HCT116 (cell line): ENCODE measurements at regions not wholly inside any gene's neighbourhood (a gene's known extent, or its start where the extent isn't known, plus 50 kb on each side); places are given as distances from the start of the nearest gene placed in this dataset.

Experiments
- ATAC-seq: fragments of 200-7000 bp; cut with Tn5 transposase; 2 replicates; pipeline ENCODE4 v1.9.1; 2020; ENCODE audit warnings: mild to moderate bottlenecking, moderate library complexity
- BruUV-seq: library from RNA; stranded (reverse); fragments of 400-500 nt; replicated peaks from 2 replicates; lab custom pipeline; 2021; lab: Mats Ljungman, UMichigan
- CTCF ChIA-PET: fragments of 300-600 bp; sonication (Branson Sonifier 250); formaldehyde crosslinking; loops from one replicate; lab custom pipeline; 2021; ENCODE audit warnings: antibody characterized with exemption; lab: Charles Lee
- POLR2A ChIA-PET: fragments of 300-600, 350-600 bp; sonication (Branson Sonifier 250); formaldehyde crosslinking; loops from one replicate; lab custom pipeline; 2021; ENCODE audit warnings: antibody characterized with exemption; lab: Charles Lee
- RAD21 ChIA-PET, 2 experiments: fragments of 300-600 bp; sonication (Branson Sonifier 250); formaldehyde crosslinking; loops; one replicate each; lab custom pipeline; 2023; ENCODE audit warnings: low total read pairs in 2 of 2; ENCODE audit not compliant: uncharacterized antibody in 2 of 2, unreplicated experiment in 2 of 2, low non-redundant PET in 1 of 2; lab: Charles Lee
- DNase-seq: peaks from one replicate; pipeline ENCODE4 v3.0.0-alpha.2; 2010; ENCODE audit warnings: low read depth, low spot score
- H2AFZ ChIP-seq: fragments of 200-600 bp; shearing (Covaris generic), sonication (generic); 2 replicates; pipeline ENCODE4 v1.6.1; 2017; ENCODE audit warnings: low read depth, mixed run types, mixed read lengths, antibody characterized with exemption, low read length; ENCODE audit not compliant: poor library complexity, severe bottlenecking
- H3K27ac ChIP-seq: 2 replicates; pipeline ENCODE4 v1.5.1; 2012; ENCODE audit warnings: low read depth, low read length
- H3K27me3 ChIP-seq: fragments of 200-600 bp; sonication (generic); 2 replicates; pipeline ENCODE4 v1.6.1; 2016; ENCODE audit warnings: mixed run types, low read length, mixed read lengths; ENCODE audit not compliant: insufficient read depth
- H3K36me3 ChIP-seq, 2 experiments: fragments of 200-500 bp in 1 of 2; fragments of 200-600 bp in 1 of 2; sonication (Bioruptor generic) in 1 of 2; sonication (generic) in 1 of 2; 2 replicates each; pipeline versions ENCODE4 v1.5.1 to v1.6.1; 2014 to 2016; ENCODE audit warnings: low read length in 2 of 2, inconsistent platforms in 1 of 2, mixed read lengths in 1 of 2, mixed run types in 1 of 2; ENCODE audit not compliant: insufficient read depth in 2 of 2, control insufficient read depth in 1 of 2
- H3K4me1 ChIP-seq, 2 experiments: fragments of 200-600 bp in 1 of 2; sonication (generic) in 1 of 2; 2 replicates each; pipeline versions ENCODE4 v1.5.1 to v1.6.1; 2012 to 2017; ENCODE audit warnings: low read length in 2 of 2, inconsistent platforms in 1 of 2, mild to moderate bottlenecking in 1 of 2, mixed read lengths in 1 of 2, mixed run types in 1 of 2, moderate library complexity in 1 of 2; ENCODE audit not compliant: insufficient read depth in 2 of 2, control insufficient read depth in 1 of 2
- H3K4me2 ChIP-seq: fragments of 200-600 bp; sonication (generic); 2 replicates; pipeline ENCODE4 v1.6.1; 2017; ENCODE audit warnings: mixed run types, low read length, mixed read lengths
- H3K4me3 ChIP-seq, 2 experiments: fragments of 200-600 bp in 1 of 2; sonication (generic) in 1 of 2; replicated peaks in 1 of 2; 2 replicates each; pipeline ENCODE4 v1.5.1; 2011 to 2016; ENCODE audit warnings: low read length in 2 of 2, control low read depth in 1 of 2, low read depth in 1 of 2, mild to moderate bottlenecking in 1 of 2, mixed read lengths in 1 of 2, mixed run types in 1 of 2
- H3K79me2 ChIP-seq: fragments of 200-600 bp; sonication (generic); 2 replicates; pipeline ENCODE4 v1.6.1; 2017; ENCODE audit warnings: mild to moderate bottlenecking, mixed run types, low read length, moderate library complexity, mixed read lengths; ENCODE audit not compliant: insufficient read depth
- H3K9ac ChIP-seq: fragments of 200-600 bp; sonication (generic); 2 replicates; pipeline ENCODE4 v1.6.1; 2016; ENCODE audit warnings: low read length, mixed read lengths
- H3K9me2 ChIP-seq: fragments of 200-600 bp; sonication (generic), shearing (Covaris generic); 2 replicates; pipeline ENCODE4 v1.6.1; 2017; ENCODE audit warnings: mixed run types, mild to moderate bottlenecking, moderate library complexity; ENCODE audit not compliant: insufficient read depth
- H3K9me3 ChIP-seq, 2 experiments: fragments of 200-500 bp in 1 of 2; fragments of 200-600 bp in 1 of 2; sonication (Bioruptor generic) in 1 of 2; sonication (generic) in 1 of 2; 2 replicates each; pipeline ENCODE4 v1.6.1; 2014 to 2017; ENCODE audit warnings: low read length in 2 of 2, mixed read lengths in 2 of 2, inconsistent platforms in 1 of 2, low read depth in 1 of 2, mild to moderate bottlenecking in 1 of 2, mixed run types in 1 of 2, moderate library complexity in 1 of 2; ENCODE audit not compliant: control insufficient read depth in 1 of 2, insufficient read depth in 1 of 2
- H4K20me1 ChIP-seq: fragments of 200-600 bp; sonication (generic), shearing (Covaris generic); 2 replicates; pipeline ENCODE4 v1.6.1; 2017; ENCODE audit warnings: mixed run types, mild to moderate bottlenecking, moderate library complexity; ENCODE audit not compliant: insufficient read depth
- CEBPB ChIP-seq: IDR thresholded peaks from 2 replicates; pipeline ENCODE4 v1.6.1; 2012; ENCODE audit warnings: low read depth
- ELF1 ChIP-seq: IDR thresholded peaks from 2 replicates; pipeline ENCODE4 v1.6.1; 2012; ENCODE audit warnings: low read depth, borderline replicate concordance
- FOSL1 ChIP-seq: IDR thresholded peaks from 2 replicates; pipeline ENCODE4 v1.6.1; 2012; ENCODE audit warnings: low read depth
- JUND ChIP-seq: IDR thresholded peaks from 2 replicates; pipeline ENCODE4 v1.6.1; 2012
- RAD21 ChIP-seq: IDR thresholded peaks from 2 replicates; pipeline ENCODE4 v1.6.1; 2012; ENCODE audit warnings: low read depth, mild to moderate bottlenecking
- REST ChIP-seq: IDR thresholded peaks from 2 replicates; pipeline ENCODE4 v1.6.1; 2012; ENCODE audit warnings: low read depth
- SIN3A ChIP-seq: IDR thresholded peaks from 2 replicates; pipeline ENCODE4 v1.6.1; 2012; ENCODE audit warnings: low read depth
- SP1 ChIP-seq: IDR thresholded peaks from 2 replicates; pipeline ENCODE4 v1.6.1; 2012; ENCODE audit warnings: low read depth
- SRF ChIP-seq: IDR thresholded peaks from 2 replicates; pipeline ENCODE4 v1.6.1; 2012; ENCODE audit warnings: low read depth
- TCF7L2 ChIP-seq: IDR thresholded peaks from 2 replicates; pipeline ENCODE4 v1.7.0; 2011; ENCODE audit warnings: borderline replicate concordance, inconsistent platforms; ENCODE audit not compliant: insufficient read depth, insufficient read length; ENCODE audit errors: extremely low read depth
- YY1 ChIP-seq: IDR thresholded peaks from 2 replicates; pipeline ENCODE4 v1.6.1; 2011; ENCODE audit warnings: low read length, low read depth, moderate library complexity, mild to moderate bottlenecking; ENCODE audit not compliant: insufficient replicate concordance; ENCODE audit errors: extremely low read depth
- ZFX ChIP-seq: fragments of 450-650 bp; IDR thresholded peaks from 2 replicates; pipeline ENCODE4 v1.6.1; 2017
- ZNF274 ChIP-seq: fragments of 200-500 bp; sonication (Bioruptor generic); IDR thresholded peaks from 2 replicates; pipeline ENCODE4 v1.6.1; 2014; ENCODE audit warnings: mild to moderate bottlenecking, low read depth, low read length, inconsistent platforms
- intact Hi-C: fragments of 100-400 bp; cut with micrococcal nuclease; formaldehyde crosslinking; loops from 2 replicates; pipeline ENCODE4 v1.10.0; 2022
- TF ChIP-seq, protein P1 (sequence below), 3 experiments: fragments of 200-600 bp in 1 of 3; sonication (generic) in 1 of 3; IDR thresholded peaks in 2 of 3; conservative IDR thresholded peaks in 1 of 3; 2 replicates each; pipeline ENCODE4 v1.5.1; 2012 to 2017; ENCODE audit warnings: low read depth in 2 of 3, low read length in 2 of 3, antibody characterized with exemption in 1 of 3, borderline replicate concordance in 1 of 3, control low read depth in 1 of 3, mild to moderate bottlenecking in 1 of 3, mixed read lengths in 1 of 3, mixed run types in 1 of 3, moderate library complexity in 1 of 3; ENCODE audit not compliant: insufficient read depth in 1 of 3
- TF ChIP-seq, protein P2 (sequence below): IDR thresholded peaks from 2 replicates; pipeline ENCODE4 v1.6.1; 2012

DNA sequence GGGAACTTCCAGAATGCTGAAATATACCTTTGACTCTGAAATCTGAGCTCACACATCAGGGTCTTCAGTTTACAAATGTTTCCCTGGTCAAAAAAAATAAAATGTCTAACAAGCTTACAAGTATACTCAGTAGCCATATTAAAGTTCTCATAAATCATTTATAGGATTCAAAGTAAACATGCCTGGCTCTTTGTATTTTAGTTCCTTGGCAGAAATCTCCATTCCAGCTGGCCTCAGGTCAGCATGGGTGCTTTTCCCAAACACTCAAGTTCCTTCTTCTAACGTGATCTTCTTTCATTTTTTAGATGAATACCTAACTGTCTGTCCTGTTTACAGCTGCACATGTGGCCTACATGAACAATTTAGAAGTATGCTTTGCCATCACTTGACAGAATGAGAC lies 263.2 kb downstream of the GAS1 start:
- ChIA-PET CTCF (no interaction called here), POLR2A (no interaction called here)

More for the DNA sequence above, 263.2 kb downstream of the GAS1 start:
- BruUV-seq: no TSS peak
- intact Hi-C loops: no loop called here
- Histone ChIP-seq H3K27me3 (peaks cover 57% of the 10 kb centered on the region), H3K4me2 (no peak overlapping the region), H3K4me1 (no peaks in the 10 kb centered on the region), H3K9ac (no peak overlapping the region), H3K9me3 (no peaks in the 10 kb centered on the region), H3K79me2 (no peaks in the 10 kb centered on the region)
- DNase-seq (no peak), ATAC-seq (no peak)
- RAD21 ChIA-PET: no interaction called here
- TF ChIP-seq, protein P1, sequence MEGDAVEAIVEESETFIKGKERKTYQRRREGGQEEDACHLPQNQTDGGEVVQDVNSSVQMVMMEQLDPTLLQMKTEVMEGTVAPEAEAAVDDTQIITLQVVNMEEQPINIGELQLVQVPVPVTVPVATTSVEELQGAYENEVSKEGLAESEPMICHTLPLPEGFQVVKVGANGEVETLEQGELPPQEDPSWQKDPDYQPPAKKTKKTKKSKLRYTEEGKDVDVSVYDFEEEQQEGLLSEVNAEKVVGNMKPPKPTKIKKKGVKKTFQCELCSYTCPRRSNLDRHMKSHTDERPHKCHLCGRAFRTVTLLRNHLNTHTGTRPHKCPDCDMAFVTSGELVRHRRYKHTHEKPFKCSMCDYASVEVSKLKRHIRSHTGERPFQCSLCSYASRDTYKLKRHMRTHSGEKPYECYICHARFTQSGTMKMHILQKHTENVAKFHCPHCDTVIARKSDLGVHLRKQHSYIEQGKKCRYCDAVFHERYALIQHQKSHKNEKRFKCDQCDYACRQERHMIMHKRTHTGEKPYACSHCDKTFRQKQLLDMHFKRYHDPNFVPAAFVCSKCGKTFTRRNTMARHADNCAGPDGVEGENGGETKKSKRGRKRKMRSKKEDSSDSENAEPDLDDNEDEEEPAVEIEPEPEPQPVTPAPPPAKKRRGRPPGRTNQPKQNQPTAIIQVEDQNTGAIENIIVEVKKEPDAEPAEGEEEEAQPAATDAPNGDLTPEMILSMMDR (IDR thresholded peaks at IDR 0.05 in 2 of 3, conservative IDR thresholded peaks at IDR 0.05 in 1 of 3; ENCODE audit: borderline replicate concordance in 1 of 3, insufficient read depth in 1 of 3, low read depth in 2 of 3, low read length in 2 of 3): no peak
- no peak for TF ChIP-seq SIN3A
- TF ChIP-seq ZNF274: no peak
- no peak for TF ChIP-seq SP1
- TF ChIP-seq YY1: no peak
- TF ChIP-seq, protein P2, sequence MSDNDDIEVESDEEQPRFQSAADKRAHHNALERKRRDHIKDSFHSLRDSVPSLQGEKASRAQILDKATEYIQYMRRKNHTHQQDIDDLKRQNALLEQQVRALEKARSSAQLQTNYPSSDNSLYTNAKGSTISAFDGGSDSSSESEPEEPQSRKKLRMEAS: no peak
- no peak for TF ChIP-seq JUND
- no peak for TF ChIP-seq ELF1
- no peak for TF ChIP-seq CEBPB
- no peak for TF ChIP-seq TCF7L2
- no peak for TF ChIP-seq FOSL1
- TF ChIP-seq ZFX: no peak
- no peak for TF ChIP-seq RAD21
- TF ChIP-seq REST: no peak
- no peak for TF ChIP-seq SRF
- TF ChIP-seq, all 23 proteins: peak for 0
- H3K36me3 ChIP-seq: no peaks in the 10 kb centered on the region
- H2AFZ ChIP-seq: no peak overlapping the region
- H3K4me3 ChIP-seq: no peak overlapping the region
- H3K9me2 ChIP-seq: no peaks in the 10 kb centered on the region
- H4K20me1 ChIP-seq: no peaks in the 10 kb centered on the region
- no peak overlapping the region for H3K27ac ChIP-seq
